ENCODE measurements at regions not wholly inside any gene's neighbourhood (a gene's known extent, or its start where the extent isn't known, plus 50 kb on each side); places are given as distances from the start of the nearest gene placed in this dataset.

GRCh38 chrX:34810916-34811315 lies 131.7 kb upstream of the FAM47B start:
- no peaks in the 10 kb centered on the region for H3K79me2 ChIP-seq (ENCODE audit: control insufficient read depth, insufficient read depth, low read length)
- H3K27ac ChIP-seq (ENCODE audit: control insufficient read depth, insufficient read depth, low read length): no peak overlapping the region
- H3K27me3 ChIP-seq (ENCODE audit: control insufficient read depth, extremely low read depth, insufficient read depth, low read length): no peaks in the 10 kb centered on the region
- H3K4me3 ChIP-seq (ENCODE audit: control insufficient read depth in 2 of 3, extremely low read depth in 1 of 3, insufficient read depth in 2 of 3, low read depth in 1 of 3, low read length in 3 of 3): no peak overlapping the region
- no peaks in the 10 kb centered on the region for H3K36me3 ChIP-seq (ENCODE audit: control insufficient read depth in 2 of 2, extremely low read depth in 1 of 2, insufficient read depth in 2 of 2, low read length in 2 of 2)
- no peaks in the 10 kb centered on the region for H3K4me1 ChIP-seq (ENCODE audit: control insufficient read depth, extremely low read depth, insufficient read depth, low read length)
- H3K4me2 ChIP-seq (ENCODE audit: control insufficient read depth, extremely low read depth, insufficient read depth, low read depth, low read length): no peak overlapping the region
- no peak for FAIRE-seq
- H3K9me1 ChIP-seq (ENCODE audit: control insufficient read depth, extremely low read depth, insufficient read depth, low read length): no peaks in the 10 kb centered on the region
- TF ChIP-seq CTCF (optimal IDR thresholded peaks at IDR 0.05 in 1 of 3, IDR thresholded peaks at IDR 0.05 in 1 of 3, conservative IDR thresholded peaks at IDR 0.05 in 1 of 3; ENCODE audit: extremely low read depth in 1 of 3, insufficient read depth in 2 of 3, low read length in 3 of 3) (no peak), EZH2 (IDR thresholded peaks at IDR 0.05; ENCODE audit: low read length) (no peak)
- no peak overlapping the region for H2AFZ ChIP-seq (ENCODE audit: control insufficient read depth, low read length)
- no peak for DNase-seq (ENCODE audit: low read depth, low spot score)
- H4K20me1 ChIP-seq (ENCODE audit: control insufficient read depth, extremely low read depth, insufficient read depth, low read length): no peaks in the 10 kb centered on the region
- H3K9ac ChIP-seq (ENCODE audit: control insufficient read depth, extremely low read depth, insufficient read depth, low read length): no peak overlapping the region
- no peaks in the 10 kb centered on the region for H3K9me3 ChIP-seq (ENCODE audit: control insufficient read depth, low read depth, low read length)
- dilution Hi-C loops (cut with MboI; ENCODE audit: extremely low pct_ligation_motif_present, low sequenced_read_pairs): no loop called here

- H3K4me2 ChIP-seq (ENCODE audit: control insufficient read depth, extremely low read depth, insufficient read depth, low read depth, low read length): no peak overlapping the region
- H3K27ac ChIP-seq (ENCODE audit: control insufficient read depth, insufficient read depth, low read length): no peak overlapping the region
- dilution Hi-C loops (cut with MboI; ENCODE audit: extremely low pct_ligation_motif_present, low sequenced_read_pairs): no loop called here
- no peak overlapping the region for H3K9ac ChIP-seq (ENCODE audit: control insufficient read depth, extremely low read depth, insufficient read depth, low read length)
- H4K20me1 ChIP-seq (ENCODE audit: control insufficient read depth, extremely low read depth, insufficient read depth, low read length): no peaks in the 10 kb centered on the region
- H3K27me3 ChIP-seq (ENCODE audit: control insufficient read depth, extremely low read depth, insufficient read depth, low read length): no peaks in the 10 kb centered on the region
- H3K9me1 ChIP-seq (ENCODE audit: control insufficient read depth, extremely low read depth, insufficient read depth, low read length): no peaks in the 10 kb centered on the region
- no peaks in the 10 kb centered on the region for H3K4me1 ChIP-seq (ENCODE audit: control insufficient read depth, extremely low read depth, insufficient read depth, low read length)
- no peaks in the 10 kb centered on the region for H3K36me3 ChIP-seq (ENCODE audit: control insufficient read depth in 2 of 2, extremely low read depth in 1 of 2, insufficient read depth in 2 of 2, low read length in 2 of 2)
- H3K79me2 ChIP-seq (ENCODE audit: control insufficient read depth, insufficient read depth, low read length): no peaks in the 10 kb centered on the region
- no peaks in the 10 kb centered on the region for H3K9me3 ChIP-seq (ENCODE audit: control insufficient read depth, low read depth, low read length)
- DNase-seq (ENCODE audit: low read depth, low spot score) (no peak), FAIRE-seq (no peak)
- H3K4me3 ChIP-seq (ENCODE audit: control insufficient read depth in 2 of 3, extremely low read depth in 1 of 3, insufficient read depth in 2 of 3, low read depth in 1 of 3, low read length in 3 of 3): no peak overlapping the region
- TF ChIP-seq EZH2 (IDR thresholded peaks at IDR 0.05; ENCODE audit: low read length): no peak
- no peak for TF ChIP-seq CTCF (optimal IDR thresholded peaks at IDR 0.05 in 1 of 3, IDR thresholded peaks at IDR 0.05 in 1 of 3, conservative IDR thresholded peaks at IDR 0.05 in 1 of 3; ENCODE audit: extremely low read depth in 1 of 3, insufficient read depth in 2 of 3, low read length in 3 of 3)
- no peak overlapping the region for H2AFZ ChIP-seq (ENCODE audit: control insufficient read depth, low read length)
These were observed 129.0 kb upstream of the FAM47B start for GRCh38 chrX:34813618-34814017.
